Keratinocyte (primary cell): ENCODE measurements at regions not wholly inside any gene's neighbourhood (a gene's known extent, or its start where the extent isn't known, plus 50 kb on each side); places are given as distances from the start of the nearest gene placed in this dataset.

ENCODE experiments used
- CTCF ChIP-seq, 3 experiments: IDR thresholded peaks in 1 of 3; conservative IDR thresholded peaks in 1 of 3; optimal IDR thresholded peaks in 1 of 3; 2 replicates in 2 of 3; 3 replicates in 1 of 3; pipeline versions ENCODE3 to v1.5.1; 2011; ENCODE audit warnings: low read length in 3 of 3, mild to moderate bottlenecking in 3 of 3, moderate library complexity in 2 of 3, control low read depth in 1 of 3, inconsistent platforms in 1 of 3; ENCODE audit not compliant: insufficient read depth in 2 of 3; ENCODE audit errors: extremely low read depth in 1 of 3
- EZH2 ChIP-seq: IDR thresholded peaks from one replicate; pipeline ENCODE4 v1.6.1; 2012; ENCODE audit warnings: inconsistent platforms, mild to moderate bottlenecking, low read length, moderate library complexity

GRCh38 chr3:178083906-178084866 is 452.1 kb upstream of the KCNMB2 start:
- peak; percentile 27 to 33 (median 27) for TF ChIP-seq CTCF (optimal IDR thresholded peaks at IDR 0.05 in 1 of 3, IDR thresholded peaks at IDR 0.05 in 1 of 3, conservative IDR thresholded peaks at IDR 0.05 in 1 of 3; ENCODE audit: extremely low read depth in 1 of 3, insufficient read depth in 2 of 3, low read length in 3 of 3)
- TF ChIP-seq EZH2 = no peak
